ENCODE measurements at regions not wholly inside any gene's neighbourhood (a gene's known extent, or its start where the extent isn't known, plus 50 kb on each side); places are given as distances from the start of the nearest gene placed in this dataset.

- TF ChIP-seq BRCA1 (IDR thresholded peaks at IDR 0.05; ENCODE audit: low read depth, low read length) = no peak
- no peak for TF ChIP-seq JUND (IDR thresholded peaks at IDR 0.05; ENCODE audit: low read length)
These were observed 1259.0 kb downstream of the ZPLD1 start for GRCh38 chr3:103693831-103694230.

More at GRCh38 chr3:103693831-103694230, 1259.0 kb downstream of the ZPLD1 start:
- Histone ChIP-seq H2BK15ac (ENCODE audit: low read length) (no peak overlapping the region), H2BK12ac (ENCODE audit: low read depth, low read length) (no peak overlapping the region), H2AK5ac (ENCODE audit: low read depth, low read length) (no peak overlapping the region), H2BK120ac (replicated peaks; ENCODE audit: low read depth, low read length) (no peak overlapping the region), H3K4ac (replicated peaks; ENCODE audit: insufficient read length, low read depth, low read length) (no peak overlapping the region), H3K4me2 (ENCODE audit: insufficient read depth in 1 of 2, low read depth in 2 of 2, low read length in 2 of 2) (no peak overlapping the region), H2BK5ac (ENCODE audit: low read depth, low read length) (no peak overlapping the region), H3K14ac (ENCODE audit: insufficient read length) (no peak overlapping the region), H4K5ac (ENCODE audit: insufficient read length, low read depth, low read length) (no peak overlapping the region), H2AFZ (ENCODE audit: low read length) (no peak overlapping the region), H3K36me3 (ENCODE audit: control insufficient read depth in 2 of 4, insufficient read depth in 4 of 4, low read length in 3 of 4) (no peaks in the 10 kb centered on the region), H4K8ac (ENCODE audit: extremely low read depth, insufficient read depth, low read length) (no peak overlapping the region), H3K56ac (replicated peaks; ENCODE audit: insufficient read length, low read depth, low read length) (no peak overlapping the region), H3K79me2 (ENCODE audit: control insufficient read depth in 1 of 2, insufficient read depth in 2 of 2, low read length in 2 of 2) (no peaks in the 10 kb centered on the region), H3K4me1 (replicated peaks in 1 of 4; ENCODE audit: control insufficient read depth in 3 of 4, insufficient read depth in 4 of 4, low read length in 3 of 4) (no peaks in the 10 kb centered on the region), H2BK20ac (ENCODE audit: low read length) (no peak overlapping the region), H3K4me3 (ENCODE audit: extremely low read depth in 1 of 4, insufficient read depth in 2 of 4, low read depth in 3 of 4, low read length in 4 of 4) (no peak overlapping the region), H3K27me3 (replicated peaks in 1 of 4; ENCODE audit: control insufficient read depth in 3 of 4, extremely low read depth in 1 of 4, insufficient read depth in 3 of 4, low read length in 3 of 4) (no peaks in the 10 kb centered on the region), H3K18ac (ENCODE audit: extremely low read depth, low read length) (no peak overlapping the region), H3K9me3 (ENCODE audit: insufficient read depth in 2 of 2, low read depth in 1 of 2, low read length in 1 of 2) (no peaks in the 10 kb centered on the region), H3K27ac (ENCODE audit: low read depth, low read length) (no peak overlapping the region), H3K23ac (ENCODE audit: insufficient read length) (no peak overlapping the region), H3K79me1 (ENCODE audit: low read depth, low read length) (no peaks in the 10 kb centered on the region), H4K20me1 (replicated peaks in 1 of 2; ENCODE audit: control insufficient read depth in 1 of 2, insufficient read depth in 2 of 2, low read length in 2 of 2) (no peaks in the 10 kb centered on the region), H3K23me2 (ENCODE audit: low read depth, low read length) (no peaks in the 10 kb centered on the region), H4K91ac (replicated peaks; ENCODE audit: insufficient read length, low read length) (no peak overlapping the region), H3K9ac (replicated peaks in 1 of 4; ENCODE audit: extremely low read depth in 1 of 4, low read depth in 3 of 4, low read length in 3 of 4) (no peak overlapping the region)
- ChIA-PET CTCF (ENCODE audit: partially characterized antibody) (no interaction called here), POLR2A (ENCODE audit: partially characterized antibody) (no interaction called here)
- 93% methylated on average over 2 of the region's 2 CpGs; no CpG with 5 or more reads in 1 of the 2 experiments for WGBS, 2 experiments (ENCODE audit: extremely low coverage in 1 of 2, insufficient coverage in 1 of 2, insufficient read length in 1 of 2, insufficient replicate concordance in 2 of 2, low coverage in 1 of 2, low lambda C conversion rate in 2 of 2, missing lambda C conversion rate in 1 of 2)
- FAIRE-seq = no peak
- no peak for DNase-seq (ENCODE audit: low read depth in 1 of 2, low spot score in 2 of 2)
